SIG-M5 treated with dmso at 0.1 percent for 504 hours (cell line): ENCODE measurements at regions not wholly inside any gene's neighbourhood (a gene's known extent, or its start where the extent isn't known, plus 50 kb on each side); places are given as distances from the start of the nearest gene placed in this dataset.
"Not testable (repeated sequence)": the region's sequence is repeated elsewhere in the genome, so short reads cannot be mapped to it uniquely, and the experiment has no call there.

Experiments used
- DNase-seq: peaks from one replicate; lab custom pipeline; 2025; ENCODE audit not compliant: unreplicated experiment; lab: John Stamatoyannopoulos, UW

GRCh38 chr2:52409308-52410118 lies 1358.1 kb upstream of the CHAC2 start:
- DNase-seq, result not testable (repeated sequence)

- no peak for DNase-seq
Measured at GRCh38 chr2:52405980-52406379, 1361.6 kb upstream of the CHAC2 start.

GRCh38 chr2:52404866-52405265 lies 1362.7 kb upstream of the CHAC2 start:
- DNase-seq, result no peak

GRCh38 chr2:52404046-52404445 lies 1363.6 kb upstream of the CHAC2 start:
- no peak for DNase-seq

- DNase-seq, result no peak
Measured at GRCh38 chr2:52402128-52402527, 1365.5 kb upstream of the CHAC2 start.

- no peak for DNase-seq
Measured at GRCh38 chr2:52396836-52397235, 1364.9 kb upstream of the NRXN1 start.

GRCh38 chr2:52395912-52396311 lies 1364.0 kb upstream of the NRXN1 start:
- DNase-seq, result no peak

- no peak for DNase-seq
Measured at GRCh38 chr2:52391621-52392020, 1359.7 kb upstream of the NRXN1 start.

GRCh38 chr2:52390651-52391050 lies 1358.7 kb upstream of the NRXN1 start:
- DNase-seq, result no peak

- no peak for DNase-seq
Measured at GRCh38 chr2:52387937-52388590, 1356.1 kb upstream of the NRXN1 start.

GRCh38 chr2:52386433-52387030 lies 1354.6 kb upstream of the NRXN1 start:
- DNase-seq, result no peak

- DNase-seq, result no peak
Measured at GRCh38 chr2:52383541-52383940, 1351.6 kb upstream of the NRXN1 start.

- no peak for DNase-seq
Measured at GRCh38 chr2:52369178-52369577, 1337.2 kb upstream of the NRXN1 start.

- no peak for DNase-seq
Measured at GRCh38 chr2:52368141-52368540, 1336.2 kb upstream of the NRXN1 start.

GRCh38 chr2:52365946-52366345 lies 1334.0 kb upstream of the NRXN1 start:
- no peak for DNase-seq

GRCh38 chr2:52356556-52356955 lies 1324.6 kb upstream of the NRXN1 start:
- DNase-seq, result no peak

GRCh38 chr2:52347292-52347691 lies 1315.4 kb upstream of the NRXN1 start:
- no peak for DNase-seq

- DNase-seq, result no peak
Measured at GRCh38 chr2:52345676-52346075, 1313.7 kb upstream of the NRXN1 start.

- no peak for DNase-seq
Measured at GRCh38 chr2:52345082-52345481, 1313.2 kb upstream of the NRXN1 start.

GRCh38 chr2:52343706-52344266 lies 1311.9 kb upstream of the NRXN1 start:
- DNase-seq, result no peak

GRCh38 chr2:52343010-52343409 lies 1311.1 kb upstream of the NRXN1 start:
- no peak for DNase-seq

GRCh38 chr2:52342458-52342857 lies 1310.5 kb upstream of the NRXN1 start:
- DNase-seq, result no peak
